HG02840 (cell line): ENCODE measurements at regions not wholly inside any gene's neighbourhood (a gene's known extent, or its start where the extent isn't known, plus 50 kb on each side); places are given as distances from the start of the nearest gene placed in this dataset.

Experiments
- ATAC-seq: cut with Tn5 transposase; IDR thresholded peaks from one replicate; pipeline ENCODE4 v1.9.1; 2021; ENCODE audit warnings: mild to moderate bottlenecking, moderate library complexity, moderate number of reproducible peaks; ENCODE audit not compliant: unreplicated experiment, low FRiP score

GRCh38 chr7:91323626-91324158 lies 59.5 kb downstream of the FZD1 start:
- no peak for ATAC-seq

DNA sequence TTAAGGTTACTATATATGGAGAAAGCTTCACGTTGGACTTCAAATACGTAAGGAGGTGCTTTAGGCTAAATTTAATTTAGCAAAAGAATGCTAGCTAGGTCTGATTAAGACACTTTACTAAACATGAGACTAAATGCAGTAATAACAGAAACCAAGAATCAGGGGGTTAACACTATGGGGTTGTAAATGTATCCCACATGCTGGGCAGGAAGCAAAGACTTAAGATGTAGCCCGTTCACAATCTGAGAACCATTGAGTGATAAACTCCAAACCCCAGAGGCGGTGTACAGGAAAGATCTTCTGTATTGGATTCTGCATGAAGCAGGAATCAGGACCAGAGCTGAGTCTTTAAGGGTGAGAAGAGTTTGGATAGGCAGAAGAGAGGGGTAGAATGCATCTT lies 60.4 kb downstream of the FZD1 start:
- no peak for ATAC-seq

DNA sequence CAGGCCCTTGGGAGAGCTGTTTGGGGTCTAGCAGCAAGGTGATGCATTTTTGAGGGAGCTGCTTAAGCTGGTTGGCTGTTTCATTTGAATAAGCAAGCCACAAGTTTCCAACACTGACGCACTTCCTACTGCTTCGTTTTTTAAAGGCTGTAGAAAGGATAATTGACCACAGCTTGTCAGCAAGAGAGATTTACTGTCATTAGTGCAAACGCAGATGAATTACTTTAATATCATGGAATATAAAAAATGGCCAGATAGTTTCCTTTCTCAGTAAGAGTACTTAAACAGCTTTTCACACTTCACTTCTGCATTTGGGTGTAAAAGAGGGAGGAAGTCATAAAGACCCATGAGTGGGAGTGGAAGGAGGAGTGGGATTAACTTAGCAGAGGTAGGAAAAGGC lies 61.5 kb downstream of the FZD1 start:
- no peak for ATAC-seq

- no peak for ATAC-seq
Measured at GRCh38 chr7:91326516-91327199, 62.4 kb downstream of the FZD1 start.

- ATAC-seq = no peak
Measured at GRCh38 chr7:91327346-91327745, 63.1 kb downstream of the FZD1 start.

DNA sequence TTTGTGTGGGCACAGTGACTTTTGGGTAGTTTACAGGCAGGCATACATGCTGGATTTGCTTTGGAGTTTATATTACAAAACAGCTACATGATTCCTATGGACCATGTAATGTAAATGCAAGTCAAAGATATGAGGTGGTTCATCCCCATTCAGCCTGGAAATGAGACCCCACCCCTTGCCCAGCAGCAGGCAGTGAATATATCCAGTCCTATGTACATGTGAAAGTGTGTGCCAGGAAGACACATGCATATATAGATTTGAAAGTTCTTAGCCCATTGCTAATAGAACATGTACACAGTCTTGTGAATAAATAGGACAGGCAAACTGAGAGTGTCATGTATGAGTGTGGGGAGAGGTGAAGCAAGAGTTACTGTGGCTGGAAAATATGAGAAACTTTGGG lies 65.3 kb downstream of the FZD1 start:
- no peak for ATAC-seq

DNA sequence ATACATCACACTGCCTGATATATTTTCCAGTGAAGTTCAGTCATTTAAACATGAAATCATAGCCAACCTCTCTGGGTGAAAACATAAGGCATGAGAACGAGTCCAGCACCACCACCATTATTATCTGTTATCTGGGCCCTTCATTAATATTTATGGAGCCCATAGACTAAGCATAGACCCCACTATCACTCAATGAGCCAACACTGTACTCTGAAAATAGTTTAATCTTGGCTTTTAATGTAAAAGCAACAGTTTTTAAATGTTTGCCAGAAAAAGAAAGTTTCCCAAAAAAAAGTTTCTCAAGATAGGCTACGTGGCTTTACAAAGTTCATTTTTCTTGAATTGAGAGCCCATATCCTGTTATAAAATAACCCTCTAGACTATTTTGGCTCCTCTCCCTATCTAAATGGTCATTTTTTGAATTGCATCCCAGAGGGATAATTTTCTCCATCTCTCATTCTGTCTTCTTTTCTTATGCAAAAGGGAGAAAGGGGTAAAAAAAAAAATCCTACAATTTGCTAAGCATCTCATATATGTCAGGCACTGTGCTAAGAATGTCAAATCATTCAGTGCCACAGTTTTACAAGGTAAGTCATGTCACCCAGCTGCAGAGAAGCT lies 66.1 kb downstream of the FZD1 start:
- ATAC-seq = no peak

DNA sequence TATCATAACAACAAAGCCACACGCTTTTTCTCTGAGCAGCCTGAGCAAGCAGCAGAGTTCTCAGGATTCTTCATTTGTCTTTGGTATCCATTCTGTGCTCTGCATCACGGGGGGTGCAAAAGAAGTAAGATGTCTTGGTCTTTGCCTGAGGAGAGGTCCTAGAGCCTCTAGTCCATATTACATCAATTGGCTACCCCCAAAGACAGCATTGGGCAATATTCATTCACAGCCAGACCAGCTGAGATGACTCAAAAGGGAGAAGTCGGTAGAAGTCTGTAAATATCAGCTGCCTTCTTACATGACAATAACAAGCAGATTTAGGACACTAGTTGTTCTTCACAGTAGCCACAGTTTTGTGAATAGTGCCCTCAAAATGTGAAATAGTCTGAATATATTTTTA lies 66.6 kb downstream of the FZD1 start:
- ATAC-seq = no peak

DNA sequence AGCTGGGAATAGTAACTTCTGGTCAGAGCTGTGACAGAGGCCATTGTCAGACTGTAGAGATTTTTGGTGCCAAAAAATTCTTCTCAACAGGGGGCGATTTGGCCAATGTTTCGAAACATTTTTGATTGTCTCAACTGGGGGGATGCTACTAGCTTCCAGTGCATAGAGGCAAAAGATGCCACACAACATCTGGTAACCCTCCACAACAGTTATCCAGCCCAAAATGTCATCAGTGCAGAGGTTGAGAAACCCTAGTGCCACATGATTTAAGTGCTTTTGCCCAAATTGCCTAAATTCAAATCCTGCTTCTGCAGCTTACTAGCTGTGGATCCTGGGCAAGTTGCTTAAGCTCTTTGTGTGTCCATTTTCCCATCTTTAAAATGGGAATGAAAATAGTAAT lies 71.9 kb downstream of the FZD1 start:
- ATAC-seq = no peak

DNA sequence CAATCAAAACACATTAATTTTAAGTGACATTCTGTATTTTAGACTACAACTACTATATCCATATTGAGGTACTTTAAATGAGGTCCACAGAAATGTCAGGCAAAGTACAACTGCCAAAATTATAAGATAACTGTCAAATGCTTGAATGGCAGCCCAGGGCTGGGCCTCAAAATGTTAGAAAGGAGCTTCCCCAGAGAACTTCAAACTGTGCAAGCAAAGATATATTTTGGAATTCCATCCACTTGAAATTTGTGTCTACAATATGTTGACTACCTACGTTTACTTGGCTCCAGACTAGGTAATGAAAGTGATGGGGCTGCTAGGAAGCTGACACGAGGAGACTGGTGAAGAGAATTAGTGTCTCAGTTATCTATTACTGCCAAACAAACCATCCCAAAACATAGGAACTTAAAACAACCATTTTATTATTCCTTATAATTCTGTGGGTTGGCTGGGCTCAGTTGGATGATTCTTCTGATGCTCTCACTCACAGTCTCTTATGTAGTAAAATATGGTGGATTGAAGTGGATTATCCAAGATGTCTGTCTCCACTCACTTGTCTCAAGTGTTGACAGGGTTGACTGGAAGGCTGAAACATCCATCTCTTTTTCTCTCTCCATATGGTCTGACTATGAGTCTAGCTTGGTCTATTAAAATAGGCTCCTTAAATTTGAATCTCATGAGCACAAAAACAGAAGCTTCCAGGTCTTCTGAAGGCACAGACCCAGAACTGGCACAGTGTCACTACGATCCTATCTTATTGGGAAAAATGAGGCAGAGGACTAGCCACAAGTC lies 74.2 kb downstream of the FZD1 start:
- ATAC-seq = no peak

DNA sequence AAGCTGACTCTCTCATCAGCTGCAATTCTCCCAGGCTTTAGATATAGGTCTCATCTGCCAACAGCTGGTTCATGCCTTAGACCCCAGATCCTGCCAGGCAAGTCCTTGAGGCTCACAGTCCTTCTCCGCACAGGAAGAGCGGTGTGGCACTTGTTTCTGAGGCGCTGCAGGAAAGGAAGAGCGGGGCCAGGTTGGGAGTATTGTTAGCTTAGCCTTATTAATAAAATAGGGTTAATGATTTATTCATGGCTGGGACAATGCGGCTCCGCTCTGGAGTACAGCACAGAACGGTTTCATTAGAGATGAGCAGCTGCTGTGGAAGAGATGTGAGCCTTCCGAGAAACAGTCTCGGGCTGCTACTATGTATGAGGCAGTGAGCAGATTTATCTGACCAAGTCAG lies 78.1 kb downstream of the FZD1 start:
- ATAC-seq = no peak

GRCh38 chr7:91343420-91343960 lies 79.3 kb downstream of the FZD1 start:
- no peak for ATAC-seq

GRCh38 chr7:91343996-91344629 lies 79.9 kb downstream of the FZD1 start:
- ATAC-seq = no peak

DNA sequence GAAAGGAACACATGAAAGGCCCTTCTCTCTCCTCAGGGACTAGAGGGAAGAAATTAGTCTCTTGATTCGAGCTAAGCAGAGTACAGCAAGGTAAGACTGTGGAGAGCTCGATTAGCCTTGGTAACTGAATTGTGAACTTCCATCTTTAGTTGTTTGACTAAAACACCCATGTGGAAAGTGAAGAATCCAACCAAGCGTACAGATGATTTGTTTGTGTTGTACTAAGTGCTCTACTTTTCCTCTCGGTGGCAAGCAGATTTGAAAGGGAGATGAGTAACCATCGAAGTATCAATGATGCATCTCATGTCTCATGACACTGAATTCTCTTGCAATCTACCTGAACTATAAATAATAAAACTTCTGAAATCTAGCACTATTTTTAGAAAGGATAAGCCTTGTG lies 80.7 kb downstream of the FZD1 start:
- peak; percentile 61 for ATAC-seq

DNA sequence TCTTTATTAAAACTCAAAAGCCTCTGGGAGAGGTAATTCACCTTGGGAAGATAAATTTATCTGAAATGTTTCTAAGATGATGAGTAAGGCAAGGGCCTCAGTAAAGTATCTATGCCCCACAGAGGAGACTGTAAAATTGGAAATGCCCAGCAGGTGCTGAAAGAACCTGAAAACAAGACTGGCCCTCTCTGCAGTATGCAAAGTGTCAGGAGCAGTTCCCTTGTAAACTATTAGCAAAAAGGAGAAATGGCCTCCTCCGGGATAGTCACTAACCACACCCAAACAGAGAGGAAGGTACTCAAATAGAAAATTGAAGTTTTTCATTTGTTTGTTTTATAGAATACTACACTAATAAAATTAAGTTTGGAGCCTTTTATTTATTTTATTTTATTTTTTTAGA lies 81.2 kb downstream of the FZD1 start:
- peak; percentile 72 for ATAC-seq

GRCh38 chr7:91346426-91346825 lies 82.2 kb downstream of the FZD1 start:
- ATAC-seq = no peak

DNA sequence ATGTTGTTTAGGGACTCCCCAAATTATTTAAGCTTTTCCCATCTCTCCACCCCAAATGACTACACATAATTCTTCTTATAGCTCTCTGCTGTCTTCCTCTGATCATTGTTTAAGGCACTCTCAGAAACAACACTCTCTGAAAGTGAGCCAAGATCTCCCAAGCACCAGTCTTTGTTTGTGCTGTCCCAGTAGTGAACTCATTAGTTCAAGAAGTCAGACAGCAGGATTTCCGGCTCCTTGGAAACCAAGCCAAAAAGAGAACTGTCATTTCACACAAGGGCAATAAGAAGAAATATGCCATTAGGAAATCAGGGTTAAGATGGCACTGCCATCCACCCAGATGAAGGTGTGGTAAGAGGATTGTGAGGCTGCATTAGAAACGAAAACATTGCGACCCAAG lies 83.1 kb downstream of the FZD1 start:
- ATAC-seq = no peak

DNA sequence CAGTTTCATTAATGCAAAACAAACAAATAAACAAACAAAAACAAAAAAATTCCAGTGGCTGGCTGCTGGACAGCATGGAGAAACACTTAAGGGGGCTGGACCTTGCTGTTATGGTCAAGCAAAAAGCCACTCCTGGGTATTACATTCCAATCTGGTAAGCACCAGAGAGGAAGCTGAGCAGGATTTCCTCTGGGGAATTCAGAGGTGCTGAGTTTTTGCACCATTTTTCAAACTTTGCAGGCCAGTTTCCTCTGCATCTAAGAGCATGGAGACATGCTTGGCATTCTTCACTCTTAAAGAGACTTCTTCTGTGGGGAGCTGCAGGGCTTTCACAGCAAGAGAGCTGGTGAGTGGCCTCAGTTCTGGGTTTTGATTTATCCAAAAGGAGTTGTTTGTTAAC lies 84.5 kb downstream of the FZD1 start:
- no peak for ATAC-seq

GRCh38 chr7:91351374-91351773 lies 87.1 kb downstream of the FZD1 start:
- ATAC-seq = no peak

GRCh38 chr7:91352091-91352490 lies 87.9 kb downstream of the FZD1 start:
- ATAC-seq = no peak

DNA sequence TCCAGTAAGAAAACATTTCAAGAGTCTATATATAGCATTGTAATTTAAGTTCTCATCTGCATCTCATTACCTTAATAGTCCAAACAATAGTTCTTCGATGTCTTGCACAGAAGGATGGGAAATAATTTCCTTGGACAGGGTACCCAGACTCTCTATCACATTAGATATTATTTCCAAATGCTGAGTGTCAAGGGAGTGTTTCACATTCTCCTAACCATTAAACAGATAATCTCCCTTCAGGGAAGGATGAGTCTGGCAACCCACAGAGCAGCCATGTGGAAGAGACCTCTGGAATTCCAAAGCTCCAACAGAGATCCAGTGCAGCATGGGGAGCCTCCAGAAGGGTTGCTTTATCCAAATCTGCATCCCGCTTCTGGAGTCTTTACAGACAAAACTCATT lies 89.6 kb downstream of the FZD1 start:
- no peak for ATAC-seq
